Ishikawa (cell line): ENCODE measurements at regions not wholly inside any gene's neighbourhood (a gene's known extent, or its start where the extent isn't known, plus 50 kb on each side); places are given as distances from the start of the nearest gene placed in this dataset.

ENCODE experiments used
- CEBPB ChIP-seq: IDR thresholded peaks from 2 replicates; pipeline ENCODE4 v1.6.1; 2012
- CREB1 ChIP-seq: IDR thresholded peaks from 2 replicates; pipeline ENCODE4 v1.6.1; 2012; ENCODE audit warnings: low read depth
- EGR1 ChIP-seq: IDR thresholded peaks from 2 replicates; pipeline ENCODE4 v1.6.1; 2012
- EP300 ChIP-seq: IDR thresholded peaks from 2 replicates; pipeline ENCODE4 v1.6.1; 2012; ENCODE audit warnings: borderline replicate concordance
- FOXM1 ChIP-seq: IDR thresholded peaks from 2 replicates; pipeline ENCODE4 v1.6.1; 2012; ENCODE audit warnings: low read depth, borderline replicate concordance
- NFIC ChIP-seq: IDR thresholded peaks from 2 replicates; pipeline ENCODE4 v1.6.1; 2012
- RAD21 ChIP-seq: IDR thresholded peaks from 2 replicates; pipeline ENCODE4 v1.6.1; 2012; ENCODE audit warnings: low read depth
- TAF1 ChIP-seq: IDR thresholded peaks from 2 replicates; pipeline ENCODE4 v1.6.1; 2012; ENCODE audit warnings: low read depth, mild to moderate bottlenecking
- TCF12 ChIP-seq: IDR thresholded peaks from 2 replicates; pipeline ENCODE4 v1.6.1; 2012; ENCODE audit warnings: low read depth
- TEAD4 ChIP-seq: IDR thresholded peaks from 2 replicates; pipeline ENCODE4 v1.6.1; 2012
- YY1 ChIP-seq: IDR thresholded peaks from 2 replicates; pipeline ENCODE4 v1.6.1; 2012; ENCODE audit warnings: low read depth
- ZBTB7A ChIP-seq: IDR thresholded peaks from 2 replicates; pipeline ENCODE4 v1.6.1; 2012; ENCODE audit warnings: low read depth
- TF ChIP-seq, protein P1 (sequence below): IDR thresholded peaks from 2 replicates; pipeline ENCODE4 v1.6.1; 2012
- TF ChIP-seq, protein P2 (sequence below): IDR thresholded peaks from 2 replicates; pipeline ENCODE4 v1.6.1; 2012; ENCODE audit warnings: low read depth, mild to moderate bottlenecking
- TF ChIP-seq, protein P3 (sequence below): IDR thresholded peaks from 2 replicates; pipeline ENCODE4 v1.6.1; 2012

DNA sequence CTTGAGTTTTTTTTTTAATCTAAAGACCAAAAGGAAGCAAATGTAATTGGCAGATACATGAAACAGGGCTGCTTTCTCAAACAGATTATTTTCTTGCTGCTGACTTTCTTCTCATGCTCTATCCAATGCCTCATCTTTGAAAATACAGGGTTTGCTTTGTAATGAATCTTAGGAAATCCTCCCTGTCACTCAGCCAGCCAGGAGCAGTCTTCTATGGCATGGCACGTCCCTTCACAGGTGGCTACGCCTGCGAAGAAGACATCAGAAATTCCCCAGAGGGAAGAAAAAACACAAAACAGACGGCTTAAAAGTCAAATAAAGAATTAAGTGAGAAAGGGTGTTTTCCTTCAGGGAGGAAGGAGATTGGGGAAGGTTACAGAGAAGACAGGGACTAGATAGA is 242.5 kb downstream of the IGSF11 start:
- TF ChIP-seq YY1 (no peak), EGR1 (no peak), NFIC (no peak), ZBTB7A (no peak), RAD21 (no peak), EP300 (no peak), TAF1 (no peak), CEBPB (no peak), TEAD4 (no peak)
- TF ChIP-seq, protein P1, sequence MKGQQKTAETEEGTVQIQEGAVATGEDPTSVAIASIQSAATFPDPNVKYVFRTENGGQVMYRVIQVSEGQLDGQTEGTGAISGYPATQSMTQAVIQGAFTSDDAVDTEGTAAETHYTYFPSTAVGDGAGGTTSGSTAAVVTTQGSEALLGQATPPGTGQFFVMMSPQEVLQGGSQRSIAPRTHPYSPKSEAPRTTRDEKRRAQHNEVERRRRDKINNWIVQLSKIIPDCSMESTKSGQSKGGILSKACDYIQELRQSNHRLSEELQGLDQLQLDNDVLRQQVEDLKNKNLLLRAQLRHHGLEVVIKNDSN, result no peak
- TF ChIP-seq, protein P2, sequence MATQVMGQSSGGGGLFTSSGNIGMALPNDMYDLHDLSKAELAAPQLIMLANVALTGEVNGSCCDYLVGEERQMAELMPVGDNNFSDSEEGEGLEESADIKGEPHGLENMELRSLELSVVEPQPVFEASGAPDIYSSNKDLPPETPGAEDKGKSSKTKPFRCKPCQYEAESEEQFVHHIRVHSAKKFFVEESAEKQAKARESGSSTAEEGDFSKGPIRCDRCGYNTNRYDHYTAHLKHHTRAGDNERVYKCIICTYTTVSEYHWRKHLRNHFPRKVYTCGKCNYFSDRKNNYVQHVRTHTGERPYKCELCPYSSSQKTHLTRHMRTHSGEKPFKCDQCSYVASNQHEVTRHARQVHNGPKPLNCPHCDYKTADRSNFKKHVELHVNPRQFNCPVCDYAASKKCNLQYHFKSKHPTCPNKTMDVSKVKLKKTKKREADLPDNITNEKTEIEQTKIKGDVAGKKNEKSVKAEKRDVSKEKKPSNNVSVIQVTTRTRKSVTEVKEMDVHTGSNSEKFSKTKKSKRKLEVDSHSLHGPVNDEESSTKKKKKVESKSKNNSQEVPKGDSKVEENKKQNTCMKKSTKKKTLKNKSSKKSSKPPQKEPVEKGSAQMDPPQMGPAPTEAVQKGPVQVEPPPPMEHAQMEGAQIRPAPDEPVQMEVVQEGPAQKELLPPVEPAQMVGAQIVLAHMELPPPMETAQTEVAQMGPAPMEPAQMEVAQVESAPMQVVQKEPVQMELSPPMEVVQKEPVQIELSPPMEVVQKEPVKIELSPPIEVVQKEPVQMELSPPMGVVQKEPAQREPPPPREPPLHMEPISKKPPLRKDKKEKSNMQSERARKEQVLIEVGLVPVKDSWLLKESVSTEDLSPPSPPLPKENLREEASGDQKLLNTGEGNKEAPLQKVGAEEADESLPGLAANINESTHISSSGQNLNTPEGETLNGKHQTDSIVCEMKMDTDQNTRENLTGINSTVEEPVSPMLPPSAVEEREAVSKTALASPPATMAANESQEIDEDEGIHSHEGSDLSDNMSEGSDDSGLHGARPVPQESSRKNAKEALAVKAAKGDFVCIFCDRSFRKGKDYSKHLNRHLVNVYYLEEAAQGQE, result no peak
- TF ChIP-seq, protein P3, sequence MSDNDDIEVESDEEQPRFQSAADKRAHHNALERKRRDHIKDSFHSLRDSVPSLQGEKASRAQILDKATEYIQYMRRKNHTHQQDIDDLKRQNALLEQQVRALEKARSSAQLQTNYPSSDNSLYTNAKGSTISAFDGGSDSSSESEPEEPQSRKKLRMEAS, result no peak

DNA sequence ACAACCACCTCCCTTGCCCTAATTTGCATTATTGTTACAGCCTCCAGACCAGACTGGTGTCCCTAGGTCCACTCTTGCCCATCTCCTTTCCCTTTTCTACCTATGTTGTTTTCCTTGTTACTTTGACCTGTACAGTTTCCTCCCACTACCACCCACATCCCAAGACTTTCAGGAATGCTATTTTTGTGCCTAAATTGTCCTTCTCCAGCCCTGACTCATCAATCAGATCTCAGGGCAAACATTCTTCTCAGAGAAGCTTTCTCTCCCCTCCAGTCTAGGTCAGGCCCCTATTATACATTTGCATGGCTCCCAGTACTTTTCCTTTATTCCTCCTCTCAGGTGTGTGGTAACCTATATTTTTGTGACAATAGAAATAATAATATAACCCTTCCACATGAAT is 241.5 kb downstream of the IGSF11 start:
- TF ChIP-seq EGR1 (no peak), CREB1 (no peak), CEBPB (no peak), YY1 (no peak), RAD21 (no peak), TAF1 (no peak), FOXM1 (no peak), TEAD4 (no peak), ZBTB7A (no peak), EP300 (no peak), NFIC (no peak), TCF12 (no peak)
- TF ChIP-seq, protein P2, result no peak
- TF ChIP-seq, protein P1, result no peak
- TF ChIP-seq, protein P3, result no peak

DNA sequence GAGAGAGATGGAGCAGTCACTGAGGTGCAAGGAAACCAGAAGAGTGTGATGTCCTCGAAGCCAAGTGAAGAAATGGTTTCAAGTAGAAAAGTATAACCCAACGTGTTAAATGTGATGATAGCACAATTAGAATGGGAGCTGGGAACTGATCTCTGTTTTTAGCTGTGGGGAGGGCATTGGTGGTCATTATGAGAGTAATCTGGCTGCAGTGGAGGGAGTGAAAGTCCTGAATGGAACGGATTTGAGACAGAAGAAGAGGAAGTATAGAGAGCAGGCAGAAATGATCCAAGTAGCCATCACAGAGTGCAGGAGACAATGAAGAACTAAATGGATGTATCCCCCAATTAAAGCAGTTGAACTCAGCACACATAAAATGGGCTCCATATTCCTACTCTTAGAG is 235.3 kb downstream of the IGSF11 start:
- TF ChIP-seq, protein P2, result no peak
- TF ChIP-seq FOXM1 (no peak), RAD21 (no peak), CEBPB (no peak), EGR1 (no peak), CREB1 (no peak), TCF12 (no peak), TAF1 (no peak), TEAD4 (no peak)
- TF ChIP-seq, protein P1, result no peak

DNA sequence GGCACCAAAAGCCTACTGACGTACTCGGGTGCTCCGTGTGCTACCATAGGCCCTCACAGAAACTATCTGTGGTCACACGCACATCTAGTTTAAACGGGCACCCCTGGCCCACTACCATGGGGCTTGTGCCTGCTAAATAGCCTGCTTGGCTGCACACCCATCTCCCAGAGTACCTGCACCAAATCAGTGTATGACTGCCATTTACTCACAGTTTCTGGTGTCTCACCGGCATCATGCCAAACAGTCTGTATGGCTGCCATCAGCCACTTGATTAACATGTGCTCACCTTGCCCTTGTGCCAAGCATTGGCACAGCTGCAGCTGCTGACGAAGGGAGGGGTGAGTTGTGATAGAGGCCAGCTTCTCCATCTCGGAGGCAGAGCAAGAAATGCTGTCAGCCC is 232.7 kb downstream of the IGSF11 start:
- TF ChIP-seq ZBTB7A (no peak), TCF12 (no peak), EP300 (no peak), TAF1 (no peak), YY1 (no peak), CREB1 (no peak), FOXM1 (no peak), CEBPB (no peak), NFIC (no peak), EGR1 (no peak), RAD21 (no peak), TEAD4 (no peak)
- TF ChIP-seq, protein P3, result no peak
- TF ChIP-seq, protein P1, result no peak
- TF ChIP-seq, protein P2, result no peak
